ENCODE measurements at regions not wholly inside any gene's neighbourhood (a gene's known extent, or its start where the extent isn't known, plus 50 kb on each side); places are given as distances from the start of the nearest gene placed in this dataset.

DNA sequence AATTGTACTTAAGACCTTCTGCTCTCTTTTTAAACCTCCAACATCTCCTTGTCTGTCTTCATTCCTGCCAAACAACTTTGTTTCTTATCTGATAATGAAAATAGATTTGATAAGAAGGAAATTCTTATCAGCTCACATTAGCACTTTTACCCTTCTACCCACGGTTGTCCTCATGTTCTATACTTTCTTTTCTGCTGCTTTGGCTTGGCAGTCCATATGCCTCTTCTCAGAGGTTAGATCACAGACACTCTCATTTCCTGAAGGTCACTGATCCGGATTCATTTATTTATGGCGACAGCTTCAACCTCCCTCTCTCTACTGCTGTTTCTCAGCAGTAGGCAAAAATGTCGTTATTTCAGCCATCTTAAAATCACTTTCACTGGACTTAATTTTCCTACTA is 2015.8 kb downstream of the NCAM2 start:
- TF ChIP-seq, protein P1, sequence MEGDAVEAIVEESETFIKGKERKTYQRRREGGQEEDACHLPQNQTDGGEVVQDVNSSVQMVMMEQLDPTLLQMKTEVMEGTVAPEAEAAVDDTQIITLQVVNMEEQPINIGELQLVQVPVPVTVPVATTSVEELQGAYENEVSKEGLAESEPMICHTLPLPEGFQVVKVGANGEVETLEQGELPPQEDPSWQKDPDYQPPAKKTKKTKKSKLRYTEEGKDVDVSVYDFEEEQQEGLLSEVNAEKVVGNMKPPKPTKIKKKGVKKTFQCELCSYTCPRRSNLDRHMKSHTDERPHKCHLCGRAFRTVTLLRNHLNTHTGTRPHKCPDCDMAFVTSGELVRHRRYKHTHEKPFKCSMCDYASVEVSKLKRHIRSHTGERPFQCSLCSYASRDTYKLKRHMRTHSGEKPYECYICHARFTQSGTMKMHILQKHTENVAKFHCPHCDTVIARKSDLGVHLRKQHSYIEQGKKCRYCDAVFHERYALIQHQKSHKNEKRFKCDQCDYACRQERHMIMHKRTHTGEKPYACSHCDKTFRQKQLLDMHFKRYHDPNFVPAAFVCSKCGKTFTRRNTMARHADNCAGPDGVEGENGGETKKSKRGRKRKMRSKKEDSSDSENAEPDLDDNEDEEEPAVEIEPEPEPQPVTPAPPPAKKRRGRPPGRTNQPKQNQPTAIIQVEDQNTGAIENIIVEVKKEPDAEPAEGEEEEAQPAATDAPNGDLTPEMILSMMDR (IDR thresholded peaks at IDR 0.05; ENCODE audit: low read depth, low read length): no peak

DNA sequence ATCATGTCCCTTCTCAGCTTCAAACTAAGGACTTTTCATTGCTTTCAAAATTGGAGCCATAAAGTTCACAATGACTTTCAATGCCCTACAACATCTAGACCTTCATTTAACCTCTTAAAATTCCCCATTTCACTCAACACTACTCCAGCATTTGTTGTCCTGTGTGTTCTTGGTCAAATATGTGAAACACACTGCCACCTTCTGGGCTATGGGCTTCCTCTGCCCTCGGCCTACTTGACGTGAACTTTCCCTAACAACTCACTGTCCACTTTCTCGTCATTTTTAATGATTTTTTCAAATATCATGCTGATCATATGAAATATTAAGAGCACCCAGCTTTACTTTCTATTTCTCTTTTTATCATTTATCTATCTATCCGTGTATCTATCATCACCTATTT is 2018.4 kb downstream of the NCAM2 start:
- DNase-seq (ENCODE audit: extremely low read depth, low read depth): no peak
- TF ChIP-seq, protein P1 (IDR thresholded peaks at IDR 0.05; ENCODE audit: low read depth, low read length): no peak

More for the DNA sequence above, 2015.8 kb downstream of the NCAM2 start:
- DNase-seq (ENCODE audit: extremely low read depth, low read depth): no peak

DNA sequence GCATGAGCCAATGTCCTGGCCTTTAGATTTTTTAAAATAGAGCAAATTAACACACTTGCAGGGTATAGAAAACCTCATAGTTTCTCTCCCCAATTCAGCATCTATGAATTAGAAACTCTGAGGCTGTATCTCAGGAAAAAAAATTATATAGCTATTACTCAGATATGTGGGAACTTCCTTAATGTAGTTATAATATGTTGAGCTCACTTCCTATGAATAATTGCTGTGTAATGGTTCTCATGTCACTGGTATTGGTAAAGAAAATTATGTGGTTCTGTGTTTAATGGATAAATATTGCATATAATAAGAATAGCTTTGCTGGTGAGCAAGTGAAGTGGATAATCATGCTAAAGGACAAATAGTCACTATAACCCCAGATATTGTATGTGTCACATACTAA is 2019.8 kb downstream of the NCAM2 start:
- TF ChIP-seq, protein P1 (IDR thresholded peaks at IDR 0.05; ENCODE audit: low read depth, low read length): no peak
- DNase-seq (ENCODE audit: extremely low read depth, low read depth): no peak

DNA sequence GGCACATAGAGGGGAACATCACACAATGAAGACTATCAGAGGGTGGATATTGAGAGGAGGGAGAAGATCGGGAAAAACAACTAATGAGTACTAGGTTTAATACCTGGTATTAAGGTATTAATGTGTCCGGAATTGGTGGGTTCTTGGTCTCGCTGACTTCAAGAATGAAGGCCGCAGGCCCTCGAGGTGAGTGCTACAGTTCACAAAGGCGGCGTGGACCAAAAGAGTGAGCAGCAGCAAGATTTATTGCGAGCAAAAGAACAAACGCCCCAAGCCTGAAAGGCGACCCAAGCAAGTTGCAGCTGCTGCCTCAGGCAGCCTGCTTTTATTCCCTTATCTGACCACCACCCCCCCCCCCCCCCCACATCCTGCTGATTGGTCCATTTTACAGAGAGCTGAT is 2022.8 kb downstream of the NCAM2 start:
- DNase-seq (ENCODE audit: extremely low read depth, low read depth): no peak
- TF ChIP-seq, protein P1 (IDR thresholded peaks at IDR 0.05; ENCODE audit: low read depth, low read length): no peak

DNA sequence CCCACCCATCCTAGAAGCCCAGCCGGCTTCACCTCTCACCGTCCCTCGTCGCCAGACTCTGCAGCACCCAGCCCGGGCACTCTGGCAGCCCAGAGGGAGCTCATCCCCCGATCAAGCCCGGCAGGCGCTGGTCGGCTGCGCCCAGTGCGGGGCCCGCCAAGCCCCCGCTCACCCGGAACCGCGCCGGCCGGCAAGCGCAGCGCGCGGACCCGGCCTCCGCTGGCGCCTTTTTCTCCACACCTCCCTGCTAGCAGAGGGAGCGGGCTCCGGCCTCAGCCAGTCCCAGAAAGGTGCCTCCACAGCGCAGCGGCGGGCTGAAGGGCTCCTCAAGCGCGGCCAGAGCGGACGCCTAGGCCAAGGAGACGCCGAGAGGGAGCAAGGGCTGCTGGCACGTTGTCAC is 2023.3 kb downstream of the NCAM2 start:
- no peak for DNase-seq (ENCODE audit: extremely low read depth, low read depth)
- TF ChIP-seq, protein P1 (IDR thresholded peaks at IDR 0.05; ENCODE audit: low read depth, low read length): no peak

DNA sequence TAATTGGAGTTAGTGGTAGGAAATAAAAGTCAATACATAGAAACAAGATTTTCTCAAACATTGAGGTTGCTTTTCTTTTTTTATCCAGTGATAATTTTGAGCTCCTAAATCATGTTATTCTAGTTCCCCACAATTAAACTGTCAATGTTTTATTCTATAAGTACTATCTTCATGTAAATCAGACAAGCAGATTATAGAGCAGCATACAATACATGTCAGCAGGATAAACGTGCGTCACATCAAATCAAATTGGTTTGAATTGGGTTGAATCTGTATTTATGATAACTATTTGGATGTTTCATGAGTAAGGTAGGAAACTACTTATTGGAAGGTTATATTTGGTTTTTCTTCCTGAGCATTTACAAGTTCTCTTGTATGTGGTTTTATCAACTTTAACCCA is 2028.7 kb downstream of the NCAM2 start:
- no peak for DNase-seq (ENCODE audit: extremely low read depth, low read depth)
- TF ChIP-seq, protein P1 (IDR thresholded peaks at IDR 0.05; ENCODE audit: low read depth, low read length): no peak

DNA sequence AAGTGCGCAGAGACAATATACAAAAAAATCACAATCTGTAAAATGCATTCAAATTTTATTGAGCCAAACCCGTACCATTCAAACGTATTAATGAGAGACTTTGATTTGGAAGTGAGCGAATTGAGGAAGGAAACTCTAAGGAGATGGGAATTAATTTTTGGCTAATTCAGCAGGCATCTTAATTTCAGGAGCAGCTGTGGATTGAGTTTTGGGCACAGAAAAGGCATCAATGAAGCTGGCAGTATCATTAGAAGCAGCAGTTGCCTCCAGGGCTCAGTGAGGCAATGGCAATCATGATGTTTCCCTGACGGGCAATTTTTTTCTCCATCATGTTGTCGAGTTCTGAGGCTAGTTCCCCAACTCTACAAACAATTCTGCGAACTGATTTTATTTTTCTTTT is 2041.6 kb downstream of the NCAM2 start:
- DNase-seq (ENCODE audit: extremely low read depth, low read depth): no peak

More for the DNA sequence above, 2041.6 kb downstream of the NCAM2 start:
- TF ChIP-seq, protein P1 (IDR thresholded peaks at IDR 0.05; ENCODE audit: low read depth, low read length): no peak
